Neural progenitor cell (in vitro differentiated cells): ENCODE measurements at regions not wholly inside any gene's neighbourhood (a gene's known extent, or its start where the extent isn't known, plus 50 kb on each side); places are given as distances from the start of the nearest gene placed in this dataset.

ENCODE experiments used
- EZH2 ChIP-seq: fragments of 200-600 bp; sonication (generic); IDR thresholded peaks from 2 replicates; pipeline ENCODE4 v1.6.1; 2017; ENCODE audit warnings: antibody characterized with exemption, mild to moderate bottlenecking, moderate library complexity
- EZH2phosphoT487 ChIP-seq: fragments of 200-600 bp; sonication (generic); IDR thresholded peaks from 2 replicates; pipeline ENCODE4 v1.6.1; 2017; ENCODE audit warnings: antibody characterized with exemption
- TF ChIP-seq, protein P1 (sequence below): fragments of 200-600 bp; sonication (generic); IDR thresholded peaks from 2 replicates; pipeline ENCODE4 v1.5.1; 2017; ENCODE audit warnings: antibody characterized with exemption, mild to moderate bottlenecking

DNA sequence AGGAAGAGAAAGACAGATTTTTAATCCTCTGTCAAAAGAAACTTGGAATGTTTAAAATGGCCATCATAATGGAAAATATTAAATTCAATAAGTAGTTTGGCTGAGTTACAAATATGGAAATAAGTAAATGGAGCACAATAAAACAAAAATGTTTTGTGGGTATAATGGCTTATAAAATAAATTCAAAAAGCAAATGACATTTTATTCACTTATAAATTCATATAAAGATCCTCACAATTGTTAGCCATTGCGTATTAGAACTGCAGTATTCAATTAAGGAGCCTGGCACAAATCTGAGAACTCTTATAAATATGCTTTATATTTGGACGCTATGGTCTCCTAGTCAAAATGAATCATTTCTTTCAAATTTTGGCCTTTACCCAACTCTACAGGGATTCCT is 339.0 kb upstream of the PABPC4L start:
- TF ChIP-seq, protein P1, sequence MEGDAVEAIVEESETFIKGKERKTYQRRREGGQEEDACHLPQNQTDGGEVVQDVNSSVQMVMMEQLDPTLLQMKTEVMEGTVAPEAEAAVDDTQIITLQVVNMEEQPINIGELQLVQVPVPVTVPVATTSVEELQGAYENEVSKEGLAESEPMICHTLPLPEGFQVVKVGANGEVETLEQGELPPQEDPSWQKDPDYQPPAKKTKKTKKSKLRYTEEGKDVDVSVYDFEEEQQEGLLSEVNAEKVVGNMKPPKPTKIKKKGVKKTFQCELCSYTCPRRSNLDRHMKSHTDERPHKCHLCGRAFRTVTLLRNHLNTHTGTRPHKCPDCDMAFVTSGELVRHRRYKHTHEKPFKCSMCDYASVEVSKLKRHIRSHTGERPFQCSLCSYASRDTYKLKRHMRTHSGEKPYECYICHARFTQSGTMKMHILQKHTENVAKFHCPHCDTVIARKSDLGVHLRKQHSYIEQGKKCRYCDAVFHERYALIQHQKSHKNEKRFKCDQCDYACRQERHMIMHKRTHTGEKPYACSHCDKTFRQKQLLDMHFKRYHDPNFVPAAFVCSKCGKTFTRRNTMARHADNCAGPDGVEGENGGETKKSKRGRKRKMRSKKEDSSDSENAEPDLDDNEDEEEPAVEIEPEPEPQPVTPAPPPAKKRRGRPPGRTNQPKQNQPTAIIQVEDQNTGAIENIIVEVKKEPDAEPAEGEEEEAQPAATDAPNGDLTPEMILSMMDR = no peak
- no peak for TF ChIP-seq EZH2
- no peak for TF ChIP-seq EZH2phosphoT487
